ENCODE measurements at regions not wholly inside any gene's neighbourhood (a gene's known extent, or its start where the extent isn't known, plus 50 kb on each side); places are given as distances from the start of the nearest gene placed in this dataset.
"Not testable (repeated sequence)": the region's sequence is repeated elsewhere in the genome, so short reads cannot be mapped to it uniquely, and the experiment has no call there.

DNA sequence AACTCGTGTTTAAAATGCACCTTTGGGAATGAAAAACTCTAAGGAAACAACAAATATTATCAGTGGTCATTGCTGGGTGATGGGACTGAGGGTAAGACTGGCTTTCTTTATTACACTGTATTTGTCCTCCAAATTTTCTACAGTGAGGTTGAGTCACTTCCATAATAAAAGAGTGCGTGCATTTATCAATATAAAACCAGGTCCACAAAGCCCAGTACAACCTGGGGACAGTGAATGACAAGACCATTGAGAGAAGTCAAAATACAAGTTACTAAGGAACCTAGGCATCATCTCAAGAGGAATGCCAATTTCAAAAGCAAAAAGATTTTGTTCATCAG lies 76.4 kb downstream of the MAGED4 start:
- DNase-seq (ENCODE audit: low read depth in 2 of 3, low spot score in 2 of 3), result no peak

DNA sequence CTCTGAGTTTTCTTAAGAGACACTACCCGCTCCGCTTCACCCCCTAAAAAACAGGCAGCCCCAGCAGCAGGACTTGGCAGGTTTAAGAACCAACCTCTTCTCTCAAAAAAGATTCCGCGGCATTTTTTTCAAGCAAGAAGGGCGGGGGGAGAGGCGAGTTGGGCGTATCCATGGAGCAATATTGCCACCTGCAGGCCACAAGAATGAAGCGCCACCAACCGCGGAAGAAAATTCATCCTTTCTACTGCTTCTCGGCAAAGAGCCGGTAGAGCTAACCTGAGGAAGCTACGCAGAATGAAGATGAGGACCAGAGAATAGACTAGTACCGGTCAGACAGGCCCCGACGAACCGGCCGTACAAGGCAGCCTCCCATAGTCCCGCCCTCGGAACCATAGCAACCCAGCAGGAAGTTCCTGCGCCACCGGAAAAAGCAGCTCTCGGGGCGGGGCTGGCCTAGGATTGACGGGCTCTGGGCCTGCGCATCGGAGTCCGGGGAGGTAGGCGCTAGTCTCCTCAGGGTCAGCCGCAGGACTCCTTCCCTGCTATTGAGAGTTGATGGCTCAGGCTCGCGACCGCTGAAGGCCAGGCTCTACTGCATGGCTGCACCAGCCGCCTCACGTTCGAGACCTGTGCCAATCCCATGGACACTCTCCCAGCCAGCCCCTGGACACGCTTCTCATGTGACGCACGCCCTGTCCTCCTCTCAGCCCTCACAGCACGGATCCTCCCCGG lies 76.9 kb downstream of the MAGED4 start:
- DNase-seq (ENCODE audit: low read depth in 2 of 3, low spot score in 2 of 3), result peak; percentile 73 to 80 (median 79)

DNA sequence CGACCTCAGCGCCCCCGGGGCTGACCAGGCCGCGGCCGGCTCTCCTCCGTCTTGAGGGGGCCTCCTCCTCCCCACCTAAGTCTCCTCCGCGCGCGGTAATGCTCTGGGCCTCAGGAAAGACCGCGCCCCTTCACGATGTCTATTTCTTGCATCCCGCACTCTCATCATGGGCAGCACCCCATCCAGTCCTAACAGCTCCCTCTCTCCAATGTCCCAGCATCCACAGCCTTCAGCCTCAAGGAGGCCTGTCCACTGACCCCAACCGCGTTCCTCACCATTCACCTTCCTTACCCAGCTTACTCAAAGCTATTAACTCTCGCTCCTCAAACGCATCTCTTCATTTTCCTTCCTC lies 77.5 kb downstream of the MAGED4 start:
- DNase-seq (ENCODE audit: low read depth in 2 of 3, low spot score in 2 of 3), result no peak

DNA sequence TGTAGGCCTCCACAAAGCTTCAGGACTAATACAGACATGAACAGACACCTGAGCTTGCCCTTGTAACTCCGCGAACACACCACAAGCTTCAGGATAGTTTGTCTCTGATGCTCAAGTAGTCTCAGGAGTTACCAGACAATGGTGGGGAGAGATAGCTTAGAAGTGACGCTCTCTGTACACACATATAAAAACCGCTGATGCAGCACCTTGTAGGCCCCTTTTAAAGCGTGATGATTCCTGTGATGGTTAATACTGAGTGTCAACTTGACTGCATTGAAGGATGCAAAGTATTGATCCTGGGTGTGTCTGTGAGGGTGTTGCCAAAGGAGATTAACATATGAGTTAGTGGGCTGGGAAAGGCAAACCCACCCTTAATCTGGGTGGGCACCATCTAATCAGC lies 78.7 kb downstream of the MAGED4 start:
- DNase-seq (ENCODE audit: low read depth in 2 of 3, low spot score in 2 of 3), result no peak

DNA sequence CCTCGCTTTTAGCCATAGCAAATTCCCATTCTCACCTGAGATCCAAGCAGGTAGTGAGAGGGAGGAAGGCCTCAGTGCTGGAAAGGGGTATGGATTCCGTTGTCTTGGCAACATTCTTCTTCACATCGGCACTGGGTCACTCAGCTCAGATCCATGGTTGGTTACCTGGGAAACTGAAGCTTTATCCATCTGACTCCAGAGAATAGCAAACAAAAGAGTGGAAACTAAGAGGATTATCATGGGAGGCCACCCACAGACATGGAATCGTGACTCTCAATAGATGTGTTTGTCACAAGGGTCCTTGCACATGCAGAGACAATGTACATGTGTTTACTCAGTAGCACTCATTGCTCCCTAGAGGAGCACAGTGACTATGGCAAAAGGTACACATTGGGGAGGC lies 81.0 kb downstream of the MAGED4 start:
- no peak for DNase-seq (ENCODE audit: low read depth in 2 of 3, low spot score in 2 of 3)

DNA sequence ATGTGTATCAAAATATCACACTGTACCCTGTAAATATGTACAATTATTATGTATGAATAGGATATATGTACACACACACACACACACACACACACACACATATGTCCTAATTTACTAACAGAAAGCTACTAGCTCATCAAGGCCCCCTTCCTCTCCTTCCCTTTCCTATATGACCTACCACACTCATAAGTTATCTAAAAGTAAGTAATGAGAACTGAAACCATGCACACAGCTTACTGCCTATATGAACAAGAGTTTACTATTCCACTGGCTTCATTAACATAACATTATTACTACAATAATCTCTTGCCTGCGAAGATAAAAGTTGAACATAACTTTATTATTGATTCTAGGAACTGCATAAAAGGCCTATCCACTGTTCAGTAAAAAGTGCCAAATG lies 83.8 kb downstream of the MAGED4 start:
- DNase-seq (ENCODE audit: low read depth in 2 of 3, low spot score in 2 of 3), result not testable (repeated sequence)

DNA sequence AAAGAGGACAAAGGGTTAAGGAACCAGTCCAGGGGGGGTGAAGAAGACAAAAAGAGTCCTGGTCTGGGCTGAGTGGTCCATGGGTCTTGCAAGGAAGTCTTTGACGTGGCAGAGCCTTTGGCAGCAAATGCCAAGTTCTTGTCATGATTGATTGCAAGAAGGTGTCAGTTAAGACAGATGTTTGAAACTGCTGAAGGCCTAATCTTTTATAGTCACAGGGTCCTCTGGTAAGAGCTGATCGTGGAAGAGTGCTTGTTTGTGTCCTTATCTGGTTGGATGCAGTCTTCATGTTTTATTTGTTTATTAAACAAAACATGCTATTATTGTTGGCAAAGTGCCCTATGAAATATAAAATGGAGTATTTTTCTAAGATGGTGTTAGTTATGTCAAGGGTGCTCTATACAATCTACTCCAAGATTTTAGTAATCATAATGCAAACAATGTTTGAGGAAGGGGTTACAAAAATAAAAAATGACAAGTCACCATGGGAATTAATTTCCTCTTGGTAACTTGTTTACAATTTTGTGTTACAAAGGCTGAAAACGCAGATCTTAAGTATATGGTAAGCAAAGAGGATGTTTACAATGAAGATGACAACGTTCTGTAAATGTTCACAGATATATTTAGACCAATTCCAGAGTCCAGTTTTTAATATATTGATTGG lies 85.9 kb downstream of the MAGED4 start:
- no peak for DNase-seq (ENCODE audit: low read depth in 2 of 3, low spot score in 2 of 3)

DNA sequence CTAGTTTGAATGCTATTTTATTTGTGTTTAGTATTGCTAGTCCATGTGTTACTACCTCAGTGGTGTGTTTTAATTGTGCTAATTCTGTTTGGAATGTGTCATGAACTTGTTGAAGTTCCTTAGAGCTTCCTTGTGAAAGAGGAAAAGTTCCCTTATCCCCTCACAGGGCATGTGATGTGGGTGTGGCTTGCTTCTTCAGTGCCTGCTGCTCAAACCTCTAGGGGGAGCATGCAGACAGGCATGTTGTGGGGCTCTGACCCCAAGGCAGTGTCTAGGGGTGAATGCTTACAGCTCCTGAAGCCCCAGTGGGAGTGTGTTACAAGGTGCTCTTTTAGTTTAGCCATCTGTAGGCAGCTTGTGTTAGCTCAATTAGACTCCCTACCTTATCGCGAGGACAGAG lies 86.5 kb downstream of the MAGED4 start:
- DNase-seq (ENCODE audit: low read depth in 2 of 3, low spot score in 2 of 3), result no peak

DNA sequence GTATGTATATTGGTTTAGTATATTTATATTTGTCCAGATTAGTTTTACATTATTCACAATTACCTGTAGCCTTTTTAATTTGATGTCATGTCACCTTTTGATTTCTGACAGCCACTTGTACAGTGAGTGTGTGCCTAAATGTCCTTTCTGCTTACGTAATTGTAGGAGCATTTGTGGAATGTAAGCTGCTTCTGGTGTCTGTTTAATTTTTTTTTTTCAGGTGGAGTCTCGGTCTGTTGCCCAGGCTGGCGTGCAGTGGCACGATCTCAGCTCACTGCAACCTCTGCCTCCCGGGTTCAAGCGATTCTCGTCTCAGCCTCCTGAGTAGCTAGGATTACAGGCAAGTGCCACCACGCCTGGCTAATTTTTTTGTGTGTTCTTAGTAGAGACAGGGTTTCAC lies 91.2 kb upstream of the XAGE2 start:
- DNase-seq (ENCODE audit: low read depth in 2 of 3, low spot score in 2 of 3), result no peak

DNA sequence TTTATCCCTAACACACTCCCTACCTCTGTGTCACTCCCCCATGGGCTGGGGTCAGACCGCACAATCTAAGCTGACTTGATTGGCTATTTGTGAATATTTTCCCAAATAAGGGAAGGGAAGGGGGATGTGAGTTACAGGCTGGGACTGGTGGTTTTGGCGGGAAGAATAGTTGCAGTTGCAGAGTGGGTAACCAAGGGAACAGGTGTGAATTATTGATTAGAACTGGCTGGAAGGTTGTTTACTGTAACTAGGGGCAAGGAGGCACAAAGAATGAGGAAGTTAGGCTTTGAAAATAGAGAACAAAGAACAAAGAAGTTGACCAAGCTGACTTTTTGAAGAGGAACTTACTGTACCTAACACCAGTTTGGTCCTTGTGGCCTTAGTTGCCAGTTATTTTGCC lies 88.0 kb upstream of the XAGE2 start:
- no peak for DNase-seq (ENCODE audit: low read depth in 2 of 3, low spot score in 2 of 3)

DNA sequence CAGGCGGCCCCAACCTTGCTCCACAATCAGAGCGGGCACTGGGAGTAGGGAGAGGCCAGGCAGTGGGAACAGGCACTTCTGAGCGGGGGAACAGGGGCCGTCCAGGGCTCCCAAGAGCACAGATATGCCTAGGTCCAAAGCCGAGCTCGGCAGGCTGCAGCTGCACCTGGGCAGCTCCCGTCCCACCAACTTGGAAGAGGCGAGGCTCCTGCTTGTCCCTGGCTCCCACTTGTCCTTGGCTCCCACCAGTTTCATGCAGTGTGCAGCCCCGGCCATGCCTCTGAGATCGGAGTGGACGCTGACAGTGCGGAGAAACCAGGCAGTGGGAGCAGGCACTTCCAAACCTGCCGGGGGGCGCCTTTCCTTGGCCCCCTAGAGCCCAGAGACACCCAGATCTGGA lies 84.0 kb upstream of the XAGE2 start:
- DNase-seq (ENCODE audit: low read depth in 2 of 3, low spot score in 2 of 3), result no peak

DNA sequence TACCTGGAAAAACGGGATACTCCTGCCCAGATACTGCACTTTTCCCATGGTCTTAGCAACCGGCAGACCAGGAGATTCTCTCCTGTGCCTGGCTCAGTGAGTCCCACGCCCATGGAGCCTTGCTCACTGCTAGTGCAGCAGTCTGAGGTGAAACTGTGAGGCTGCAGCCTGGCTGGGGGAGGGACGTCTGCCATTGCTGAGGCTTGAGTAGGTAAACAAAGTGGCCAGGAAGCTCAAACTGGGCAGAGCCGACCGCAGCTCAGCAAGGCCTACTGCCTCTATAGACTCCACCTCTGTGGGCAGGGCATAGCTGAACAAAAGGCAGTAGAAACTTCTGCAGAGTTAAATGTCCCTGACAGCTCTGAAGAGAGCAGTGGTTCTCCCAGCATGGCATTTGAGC lies 69.9 kb upstream of the XAGE2 start:
- DNase-seq (ENCODE audit: low read depth in 2 of 3, low spot score in 2 of 3), result not testable (repeated sequence)

DNA sequence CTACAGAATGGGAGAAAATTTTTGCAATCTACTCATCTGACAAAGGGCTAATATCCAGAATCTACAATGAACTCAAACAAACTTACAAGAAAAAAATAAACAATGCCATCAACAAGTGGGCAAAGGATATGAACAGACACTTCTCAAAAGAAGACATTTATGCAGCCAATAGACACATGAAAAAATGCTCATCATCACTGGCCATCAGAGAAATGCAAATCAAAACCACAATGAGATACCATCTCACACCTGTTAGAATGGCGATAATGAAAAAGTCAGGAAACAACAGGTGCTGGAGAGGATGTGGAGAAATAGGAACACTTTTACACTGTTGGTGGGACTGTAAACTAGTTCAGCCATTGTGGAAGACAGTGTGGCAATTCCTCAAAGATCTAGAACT lies 60.3 kb upstream of the XAGE2 start:
- DNase-seq (ENCODE audit: low read depth in 2 of 3, low spot score in 2 of 3), result not testable (repeated sequence)

Data from activated CD8-positive, alpha-beta memory T cell treated with anti-CD3 and anti-CD28 coated beads for 48 hours (primary cell).